Heart left ventricle (tissue), 13 donors: ENCODE measurements at regions not wholly inside any gene's neighbourhood (a gene's known extent, or its start where the extent isn't known, plus 50 kb on each side); places are given as distances from the start of the nearest gene placed in this dataset.

ENCODE experiments used
- POLR2A ChIP-seq, 2 donors: fragments of 450-650 bp; IDR thresholded peaks; one replicate each; pipeline ENCODE4 v1.6.1; 2017; ENCODE audit warnings: antibody characterized with exemption in 2 of 2, mild to moderate bottlenecking in 2 of 2, moderate library complexity in 2 of 2
- TF ChIP-seq, protein P1 (sequence below), 12 donors: fragments of 200-600 bp; sonication (generic) in 4 of 12; IDR thresholded peaks; one replicate each; pipeline versions ENCODE4 v1.5.0 to v1.8.0; 2018 to 2022; ENCODE audit warnings: antibody characterized with exemption in 12 of 12, mild to moderate bottlenecking in 5 of 12
- donor health status: ischemic (EF 13 %, LVEDD 7.1; RV severe dilation, severe dysfunction).
- donor health status: DM: no; HTN: yes; CAD: no.
- donor health status: DM: no; HTN: no; CAD: no.
- donor health status: ischemic (EF 25% LVEDD 6.9; RV normal size, moderate dysfunction).
- donor health status: ischemic (EF 25% LVEDD 5.7; RV mildly dilated, moderate dysfunction).
- donor health status: ischemic (EF 35%, LVEDD 5.7; RV mildly dilated, moderate dysfunction).
- donor health status: nonischemic (EF 11% LVEDD 7.7; RV severe dilation, severe dysfunction).
- donor health status: DM: yes; HTN: yes; CAD: no.
- donor health status: PGD.
- donor health status: ischemic (EF 29% LVEDD 5.4; RV normal size, mild dysfunction).
- donor health status: nonischemic (EF 23%, LVEDD 6.1; RV moderate dilation, normal function).

DNA sequence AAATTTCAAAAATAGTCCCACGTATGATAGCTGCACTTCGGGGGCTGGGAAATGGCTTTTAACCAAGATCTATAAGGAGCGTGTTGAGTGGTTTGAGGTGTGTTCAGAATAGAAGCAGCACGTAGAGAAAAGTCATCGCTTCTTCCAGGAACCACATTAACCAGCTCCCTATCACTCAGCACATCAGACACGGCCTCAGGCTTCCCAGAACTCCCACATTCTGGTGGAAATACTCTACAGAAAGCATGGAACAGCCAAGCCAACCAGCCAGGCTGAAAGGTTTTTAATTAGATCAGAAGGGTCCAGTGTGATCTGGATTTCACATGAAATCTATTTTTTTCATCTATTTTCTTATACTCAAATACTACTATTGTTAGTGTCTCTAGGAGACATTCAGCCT, 231.5 kb upstream of the NRP1 start:
- TF ChIP-seq, protein P1, sequence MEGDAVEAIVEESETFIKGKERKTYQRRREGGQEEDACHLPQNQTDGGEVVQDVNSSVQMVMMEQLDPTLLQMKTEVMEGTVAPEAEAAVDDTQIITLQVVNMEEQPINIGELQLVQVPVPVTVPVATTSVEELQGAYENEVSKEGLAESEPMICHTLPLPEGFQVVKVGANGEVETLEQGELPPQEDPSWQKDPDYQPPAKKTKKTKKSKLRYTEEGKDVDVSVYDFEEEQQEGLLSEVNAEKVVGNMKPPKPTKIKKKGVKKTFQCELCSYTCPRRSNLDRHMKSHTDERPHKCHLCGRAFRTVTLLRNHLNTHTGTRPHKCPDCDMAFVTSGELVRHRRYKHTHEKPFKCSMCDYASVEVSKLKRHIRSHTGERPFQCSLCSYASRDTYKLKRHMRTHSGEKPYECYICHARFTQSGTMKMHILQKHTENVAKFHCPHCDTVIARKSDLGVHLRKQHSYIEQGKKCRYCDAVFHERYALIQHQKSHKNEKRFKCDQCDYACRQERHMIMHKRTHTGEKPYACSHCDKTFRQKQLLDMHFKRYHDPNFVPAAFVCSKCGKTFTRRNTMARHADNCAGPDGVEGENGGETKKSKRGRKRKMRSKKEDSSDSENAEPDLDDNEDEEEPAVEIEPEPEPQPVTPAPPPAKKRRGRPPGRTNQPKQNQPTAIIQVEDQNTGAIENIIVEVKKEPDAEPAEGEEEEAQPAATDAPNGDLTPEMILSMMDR (IDR thresholded peaks at IDR 0.05), result no peak
- TF ChIP-seq POLR2A (IDR thresholded peaks at IDR 0.05), result no peak
